ENCODE measurements at regions not wholly inside any gene's neighbourhood (a gene's known extent, or its start where the extent isn't known, plus 50 kb on each side); places are given as distances from the start of the nearest gene placed in this dataset.

- Histone ChIP-seq H3K27ac (no peak overlapping the region), H3K27me3 (no peaks in the 10 kb centered on the region), H3K4me3 (no peak overlapping the region), H3K9me3 (no peaks in the 10 kb centered on the region), H3K4me1 (no peaks in the 10 kb centered on the region), H3K36me3 (no peaks in the 10 kb centered on the region)
- TF ChIP-seq CTCF (IDR thresholded peaks at IDR 0.05): no peak
- no peak for DNase-seq
- intact Hi-C loops (cut with DNase I; ENCODE audit: low total_unique reads): no loop called here
Measured at GRCh38 chr9:2480255-2480837, 141.2 kb upstream of the VLDLR start.

- DNase-seq: no peak
Measured at GRCh38 chr9:2481216-2481615, 140.4 kb upstream of the VLDLR start.

DNA sequence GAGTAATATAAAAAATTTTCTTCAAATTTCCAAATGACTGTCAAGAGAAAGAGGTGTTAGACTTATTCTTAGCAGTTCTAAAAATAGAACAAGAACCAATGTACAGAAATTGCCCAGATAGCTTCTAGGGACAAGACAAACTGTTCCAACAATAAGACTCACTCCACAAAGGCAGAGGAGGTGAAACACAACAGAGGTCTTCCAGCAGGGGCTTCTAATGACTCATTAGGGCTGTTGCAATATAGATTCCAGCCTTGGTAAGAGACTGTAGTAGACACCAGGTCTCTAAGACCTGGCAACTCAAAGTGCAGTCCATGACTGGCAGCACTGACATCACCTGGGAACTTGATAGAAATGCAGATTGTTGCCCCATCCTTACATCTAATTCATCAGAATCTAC, 134.6 kb upstream of the VLDLR start:
- Histone ChIP-seq H3K4me1 (no peaks in the 10 kb centered on the region), H3K36me3 (no peaks in the 10 kb centered on the region), H3K4me3 (no peak overlapping the region), H3K27ac (no peak overlapping the region), H3K9me3 (no peaks in the 10 kb centered on the region), H3K27me3 (no peaks in the 10 kb centered on the region)
- intact Hi-C loops (cut with DNase I; ENCODE audit: low total_unique reads): no loop called here
- no peak for TF ChIP-seq CTCF (IDR thresholded peaks at IDR 0.05)
- no peak for DNase-seq

More at GRCh38 chr9:2481216-2481615, 140.4 kb upstream of the VLDLR start:
- H3K4me3 ChIP-seq: no peak overlapping the region
- H3K27ac ChIP-seq: no peak overlapping the region
- no peaks in the 10 kb centered on the region for H3K4me1 ChIP-seq
- H3K27me3 ChIP-seq: no peaks in the 10 kb centered on the region
- intact Hi-C loops (cut with DNase I; ENCODE audit: low total_unique reads): no loop called here
- no peaks in the 10 kb centered on the region for H3K36me3 ChIP-seq
- H3K9me3 ChIP-seq: no peaks in the 10 kb centered on the region
- TF ChIP-seq CTCF (IDR thresholded peaks at IDR 0.05): no peak

DNA sequence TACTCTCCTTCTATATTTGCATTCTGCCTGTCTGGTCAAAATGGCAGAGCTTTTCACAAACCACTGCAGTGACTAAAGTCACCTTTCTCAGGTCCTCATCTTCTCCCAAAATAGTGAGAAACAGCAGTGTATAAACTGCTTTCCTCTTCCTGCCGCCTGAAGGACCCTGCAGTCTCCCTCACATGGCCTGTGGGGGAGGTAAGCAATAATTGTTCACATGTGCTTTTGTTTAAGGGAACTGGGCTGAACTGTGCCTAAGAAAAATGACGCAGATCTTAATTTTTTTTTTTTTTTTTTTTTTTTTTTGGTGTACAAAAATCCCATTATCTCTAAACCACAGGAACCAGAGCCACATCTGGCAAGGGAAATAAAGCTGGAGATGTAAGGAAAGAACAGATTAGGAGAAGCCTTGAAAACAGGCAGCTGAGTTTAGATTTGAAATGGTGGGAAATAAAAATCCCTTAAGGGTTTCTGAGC, 131.7 kb upstream of the VLDLR start:
- no peak for DNase-seq

GRCh38 chr9:2492161-2492560, 129.4 kb upstream of the VLDLR start:
- H3K27me3 ChIP-seq: no peaks in the 10 kb centered on the region
- no peaks in the 10 kb centered on the region for H3K9me3 ChIP-seq
- TF ChIP-seq CTCF (IDR thresholded peaks at IDR 0.05): no peak
- DNase-seq: no peak
- no peak overlapping the region for H3K4me3 ChIP-seq
- H3K27ac ChIP-seq: no peak overlapping the region
- H3K36me3 ChIP-seq: no peaks in the 10 kb centered on the region
- no peaks in the 10 kb centered on the region for H3K4me1 ChIP-seq
- intact Hi-C loops (cut with DNase I; ENCODE audit: low total_unique reads): no loop called here

More for the DNA sequence above, 131.7 kb upstream of the VLDLR start:
- no peak for TF ChIP-seq CTCF (IDR thresholded peaks at IDR 0.05)
- intact Hi-C loops (cut with DNase I; ENCODE audit: low total_unique reads): no loop called here
- Histone ChIP-seq H3K9me3 (no peaks in the 10 kb centered on the region), H3K27ac (no peak overlapping the region), H3K4me3 (no peak overlapping the region), H3K4me1 (no peaks in the 10 kb centered on the region), H3K36me3 (no peaks in the 10 kb centered on the region), H3K27me3 (no peaks in the 10 kb centered on the region)

- TF ChIP-seq CTCF (IDR thresholded peaks at IDR 0.05): no peak
- Histone ChIP-seq H3K9me3 (no peaks in the 10 kb centered on the region), H3K4me1 (no peaks in the 10 kb centered on the region), H3K27ac (no peak overlapping the region), H3K4me3 (no peak overlapping the region), H3K36me3 (no peaks in the 10 kb centered on the region), H3K27me3 (no peaks in the 10 kb centered on the region)
- no peak for DNase-seq
- intact Hi-C loops (cut with DNase I; ENCODE audit: low total_unique reads): no loop called here
Measured at GRCh38 chr9:2493109-2493508, 128.5 kb upstream of the VLDLR start.
